Stimulated activated CD4-positive, alpha-beta T cell treated with anti-CD3 and anti-CD28 coated beads, Interleukin-4, amount 100 ng/mL, for 1 hour (primary cell): ENCODE measurements at regions not wholly inside any gene's neighbourhood (a gene's known extent, or its start where the extent isn't known, plus 50 kb on each side); places are given as distances from the start of the nearest gene placed in this dataset.

ENCODE experiments used
- DNase-seq: peaks from one replicate; pipeline ENCODE4 v3.0.0-alpha.2; 2020

DNA sequence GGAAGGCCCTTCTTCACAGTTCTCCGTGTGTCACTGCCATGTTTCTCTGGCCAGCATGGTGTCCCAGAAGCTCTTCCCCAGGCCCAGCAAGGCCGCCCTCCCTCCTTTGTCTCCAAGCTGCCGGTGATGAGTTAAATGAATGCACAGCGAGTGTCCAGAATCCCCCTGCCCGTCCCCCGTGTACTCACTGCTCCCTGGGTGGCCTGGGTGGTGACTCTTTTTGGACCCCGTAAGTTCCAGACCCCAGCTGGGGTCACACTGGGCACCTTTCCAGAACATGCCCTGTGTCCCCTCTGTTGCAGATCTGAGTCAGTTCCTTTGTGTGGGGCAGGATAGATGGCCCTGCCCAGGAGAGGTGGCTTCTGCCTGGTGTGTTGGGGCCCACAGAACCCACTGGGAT is 95.0 kb downstream of the MRPL36 start:
- DNase-seq, result no peak

DNA sequence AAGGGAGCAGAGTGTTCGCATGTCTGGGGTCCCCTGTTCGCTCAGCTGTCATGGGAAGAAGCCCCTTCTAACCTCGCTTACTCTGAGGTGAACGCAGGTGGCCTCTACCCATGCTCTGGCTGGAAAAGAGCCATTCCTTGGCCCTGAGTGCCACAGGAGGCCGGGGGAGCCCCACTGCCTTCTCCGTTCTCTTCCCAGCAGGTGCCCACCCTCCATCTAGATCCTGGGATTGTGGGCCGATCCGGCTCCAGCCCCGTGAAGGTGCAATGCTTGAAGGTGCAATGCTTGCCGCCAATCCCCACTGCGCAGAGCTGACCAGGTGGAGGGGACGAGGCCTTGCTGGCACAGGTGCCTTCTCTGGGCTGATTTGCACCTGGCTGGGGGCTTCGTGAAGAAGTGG is 95.4 kb downstream of the MRPL36 start:
- no peak for DNase-seq

DNA sequence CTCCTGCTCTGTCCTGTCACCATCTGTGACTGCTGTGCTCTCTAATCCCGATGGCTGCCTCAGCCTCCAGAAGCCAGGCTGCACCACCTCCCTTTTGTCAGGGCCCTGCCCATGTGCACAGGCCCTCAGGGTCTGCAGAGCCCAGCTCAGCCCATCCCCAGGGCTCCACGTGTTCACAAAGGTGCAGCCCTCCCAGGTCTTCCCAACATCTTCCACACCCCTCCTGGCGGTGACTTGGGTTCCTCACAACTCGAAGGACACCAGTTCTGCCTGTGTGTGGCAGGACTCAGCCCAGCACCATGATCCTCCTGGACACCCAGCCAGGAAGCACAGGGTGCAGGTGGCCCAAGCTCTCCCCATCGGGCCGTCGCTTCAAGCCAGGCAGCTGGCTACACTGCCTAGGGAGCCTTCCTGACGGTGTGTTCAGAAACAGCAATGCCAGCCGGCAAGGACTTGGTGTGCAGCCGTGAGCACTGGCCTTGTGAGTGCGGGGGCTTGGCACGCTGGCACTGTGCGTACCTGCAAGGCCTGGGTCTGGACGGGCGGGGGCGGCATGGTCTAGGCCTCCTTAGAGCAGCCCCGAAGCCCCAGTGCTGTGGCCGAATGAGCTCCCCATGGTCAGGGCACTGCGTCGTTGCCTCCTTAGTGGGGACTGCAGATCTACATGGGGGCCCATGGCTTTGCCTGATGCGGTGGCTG is 96.1 kb downstream of the MRPL36 start:
- no peak for DNase-seq

DNA sequence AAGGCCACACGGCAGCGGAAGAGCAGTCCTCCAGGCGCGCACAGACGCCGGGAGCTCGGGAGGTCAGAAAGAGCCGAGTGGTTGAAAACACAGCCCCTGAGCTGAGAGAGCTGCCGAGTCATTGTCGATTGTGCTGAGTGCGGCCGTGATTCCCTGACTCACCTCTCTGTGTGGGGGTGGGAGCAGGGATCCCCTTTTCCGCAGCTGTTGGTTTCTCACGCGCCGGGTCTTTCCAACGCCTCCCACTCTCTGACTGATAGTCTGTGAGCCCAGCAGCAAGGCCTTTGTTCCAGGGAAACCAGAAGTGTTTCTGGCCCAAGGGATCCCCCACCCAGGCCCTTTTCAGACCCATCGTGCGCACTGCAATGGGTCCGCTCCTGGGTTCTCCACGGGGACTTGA is 97.3 kb downstream of the MRPL36 start:
- no peak for DNase-seq

DNA sequence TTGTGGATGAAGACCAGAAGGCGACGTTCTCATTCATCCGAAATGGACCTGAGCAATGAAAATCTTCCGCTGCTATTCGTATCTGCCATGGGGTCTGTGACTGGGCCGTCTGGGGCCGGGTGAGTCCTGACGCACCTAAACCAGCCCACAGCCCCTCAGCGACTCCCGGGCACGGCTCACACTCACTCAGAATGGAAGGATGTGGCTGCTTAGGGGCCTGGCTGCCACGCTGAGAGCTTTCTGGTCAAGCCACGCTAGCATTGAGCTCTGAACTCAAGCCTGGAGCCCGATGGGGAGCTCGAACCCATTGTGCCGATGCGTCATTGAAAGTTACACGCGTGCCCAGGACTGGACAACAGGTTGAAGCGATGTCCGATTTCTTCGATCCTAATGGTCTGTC is 97.8 kb downstream of the MRPL36 start:
- DNase-seq, result no peak

DNA sequence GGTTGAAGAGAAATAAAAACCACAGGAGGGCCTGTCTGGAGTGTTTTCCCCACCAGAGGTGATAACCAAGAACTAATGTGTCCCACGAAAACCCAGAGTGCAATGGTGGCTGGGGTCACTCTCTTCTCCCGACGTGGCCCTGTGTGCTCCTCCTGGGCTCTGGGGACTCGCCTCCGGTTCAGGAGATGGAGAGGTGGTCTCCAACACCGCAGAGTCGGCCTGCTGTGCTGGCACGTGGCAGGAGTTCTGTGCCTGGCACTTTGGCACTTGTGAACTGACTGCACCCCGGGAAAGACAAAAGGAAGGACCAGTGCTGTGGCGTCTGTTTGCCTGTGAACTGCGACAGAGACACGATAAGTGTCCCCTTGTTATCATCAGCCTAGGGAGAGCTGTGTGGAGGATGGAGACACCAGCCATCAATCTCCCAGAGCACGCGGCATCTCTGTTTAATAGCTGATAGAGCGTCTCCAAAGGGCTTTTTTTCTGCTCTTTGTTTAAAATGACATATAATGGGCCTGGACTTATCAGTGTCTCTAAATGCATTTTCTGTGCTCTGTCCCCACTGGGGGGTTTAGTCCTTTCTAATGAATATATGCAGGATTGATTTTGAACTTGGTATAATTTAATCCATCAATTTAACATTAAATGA is 98.3 kb downstream of the MRPL36 start:
- DNase-seq, result no peak

DNA sequence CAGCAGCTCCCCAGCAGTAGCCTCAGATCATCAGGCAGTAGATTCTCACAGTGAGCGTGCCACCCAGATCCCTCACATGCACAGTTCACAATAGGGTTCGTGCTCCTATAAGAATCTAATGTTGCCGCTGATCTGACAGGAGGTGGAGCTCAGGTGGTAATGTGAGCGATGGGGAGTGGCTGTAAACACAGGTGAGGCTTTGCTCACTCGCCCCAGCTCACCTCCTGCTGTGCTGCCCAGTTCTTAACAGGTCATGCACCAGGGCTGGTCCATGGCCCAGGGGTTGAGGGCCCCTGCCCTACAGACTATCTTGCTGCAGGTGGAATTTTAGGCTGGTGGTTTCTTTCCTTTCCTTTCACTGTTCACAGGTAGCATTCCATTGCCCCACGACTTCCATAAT is 100.2 kb downstream of the MRPL36 start:
- DNase-seq, result no peak

DNA sequence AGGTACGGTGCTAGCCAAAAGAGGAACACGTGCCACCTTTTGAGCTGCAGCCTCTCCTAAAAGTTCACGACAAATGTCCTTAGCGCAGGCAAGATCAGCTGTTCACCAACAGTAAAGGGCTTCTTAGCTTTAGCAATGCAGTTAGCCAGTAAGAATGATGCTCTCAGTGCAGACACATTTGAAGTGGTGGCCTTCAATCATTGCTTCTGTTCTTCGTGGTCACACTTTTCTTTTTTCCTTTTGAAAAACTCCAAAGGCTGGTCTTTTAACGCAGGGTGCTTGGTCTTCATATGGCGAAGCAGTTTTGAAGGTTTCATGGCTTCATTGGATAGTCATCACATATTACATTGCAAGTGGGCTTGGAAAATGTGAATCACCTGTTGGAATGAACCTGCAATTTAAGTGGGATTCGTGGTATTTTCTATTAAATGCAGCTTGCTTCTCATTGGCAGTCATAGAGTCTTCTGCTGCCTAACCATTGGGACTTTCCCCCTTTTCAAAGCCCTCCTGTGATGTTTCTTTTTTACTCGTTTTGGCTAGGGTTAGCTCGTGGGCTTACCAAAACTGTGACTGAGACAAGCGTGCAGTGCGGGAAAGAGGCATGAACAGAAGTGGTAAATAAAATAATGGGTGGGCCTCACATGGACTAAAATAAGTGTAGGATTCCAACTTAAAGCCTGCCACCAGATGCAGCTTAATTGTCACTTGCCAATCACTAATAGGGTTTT is 100.9 kb downstream of the MRPL36 start:
- no peak for DNase-seq

DNA sequence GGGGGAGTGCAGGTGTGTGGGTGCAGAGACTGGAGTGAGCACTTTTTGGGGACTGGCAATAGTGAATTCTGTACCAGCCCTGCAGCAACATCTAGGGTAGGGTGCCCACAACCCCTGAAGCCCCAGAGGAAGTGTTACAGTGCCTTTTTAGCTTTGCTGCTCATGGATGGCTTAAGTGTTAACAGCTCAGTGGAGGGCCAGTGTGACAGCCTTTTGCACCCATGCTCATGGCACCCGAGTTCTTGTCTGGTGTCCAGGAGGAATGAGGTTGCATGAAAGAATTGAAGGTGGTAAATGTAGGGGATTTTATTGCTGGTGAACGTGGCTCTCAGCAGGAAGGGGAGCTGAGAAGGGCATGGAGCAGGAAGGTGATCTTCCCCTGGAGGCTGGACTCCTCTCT is 107.3 kb downstream of the MRPL36 start:
- DNase-seq, result no peak

DNA sequence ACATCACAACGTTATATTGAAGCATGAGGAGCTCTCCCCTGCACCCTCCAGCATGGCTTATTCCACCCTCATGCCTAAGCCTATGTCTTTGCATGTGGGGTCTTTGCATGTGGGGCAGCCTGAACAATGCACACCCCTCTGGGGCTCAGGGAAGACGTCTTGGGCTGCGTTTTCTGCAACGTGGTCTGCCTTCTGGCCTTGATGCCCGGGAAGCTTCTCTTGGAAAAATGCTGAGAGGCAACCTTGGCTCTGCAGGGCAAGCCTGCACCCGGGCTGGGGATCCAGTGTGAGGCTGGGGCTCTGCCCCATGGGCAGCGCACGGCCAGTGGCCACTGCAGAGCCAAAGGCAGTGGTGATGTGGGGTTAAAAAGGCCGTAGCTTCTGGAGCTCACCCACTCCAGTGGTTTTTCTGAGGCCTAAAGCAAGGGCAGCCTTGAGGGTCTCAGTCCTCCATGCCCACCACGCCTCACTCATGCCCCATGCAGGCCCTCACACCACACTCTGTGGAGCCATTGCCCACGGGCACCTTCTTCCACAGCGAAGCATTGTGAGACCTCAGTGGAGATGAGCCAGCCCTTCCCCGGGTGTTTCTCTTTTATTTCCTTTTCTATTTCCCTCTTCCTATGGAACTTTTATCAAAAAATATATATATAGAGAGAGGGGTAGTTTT is 112.2 kb downstream of the MRPL36 start:
- DNase-seq, result no peak

DNA sequence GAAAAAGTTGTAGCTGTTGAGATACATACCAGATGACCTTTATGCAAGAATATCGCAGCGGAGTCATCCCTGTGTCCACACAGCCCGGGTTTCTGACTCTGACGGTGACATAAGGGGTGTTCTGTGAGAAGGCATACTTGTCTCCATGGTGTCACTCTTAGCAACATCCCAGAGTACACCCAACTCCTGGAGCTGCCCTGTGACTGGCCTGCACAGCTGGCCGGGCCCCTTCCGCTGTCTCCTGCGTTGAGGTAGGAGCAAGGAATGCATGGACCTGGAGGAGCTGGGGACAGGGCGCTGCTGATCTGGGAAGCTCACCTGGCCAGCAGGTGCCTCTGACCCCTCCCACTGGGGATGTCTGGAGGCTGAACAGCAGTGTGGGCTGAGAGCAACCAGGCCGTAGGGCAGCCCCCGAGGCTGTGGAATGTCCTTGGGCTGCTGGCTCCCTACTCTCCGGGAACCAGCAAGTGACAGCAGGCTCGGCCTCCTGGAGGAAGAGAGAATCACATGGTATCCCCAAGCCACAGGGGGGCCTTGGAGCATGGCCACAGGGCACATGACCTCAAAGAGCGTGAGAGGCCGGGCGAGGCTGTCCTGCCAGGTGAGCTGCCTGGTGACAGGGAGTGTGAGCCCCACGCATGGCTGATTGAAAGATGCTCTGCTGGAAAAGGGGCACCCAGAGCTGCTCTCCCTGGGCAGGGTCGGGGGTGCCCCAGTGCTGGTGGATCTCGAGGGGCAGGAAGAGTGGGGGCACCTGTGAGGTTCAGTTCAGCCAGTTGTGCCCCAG is 113.4 kb downstream of the MRPL36 start:
- DNase-seq, result no peak

DNA sequence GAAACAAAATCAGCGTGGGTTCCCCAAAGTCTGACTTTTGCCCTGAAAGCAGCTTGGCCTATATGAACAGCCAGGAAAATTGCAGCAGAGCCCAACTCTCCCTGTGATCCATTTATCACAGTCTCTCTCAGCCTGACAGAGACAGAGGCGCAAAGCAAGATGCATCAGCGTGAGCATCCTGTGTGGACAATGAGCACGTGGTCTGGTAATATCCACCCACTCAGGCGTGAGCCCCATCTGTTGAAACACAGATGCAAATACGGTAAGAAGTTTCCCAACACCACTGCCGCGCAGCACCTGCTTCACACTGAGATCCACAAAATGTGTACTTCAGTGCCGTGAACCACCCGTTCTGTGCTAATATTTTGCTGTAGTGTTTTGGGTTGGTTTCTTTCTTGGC is 114.6 kb downstream of the MRPL36 start:
- no peak for DNase-seq

DNA sequence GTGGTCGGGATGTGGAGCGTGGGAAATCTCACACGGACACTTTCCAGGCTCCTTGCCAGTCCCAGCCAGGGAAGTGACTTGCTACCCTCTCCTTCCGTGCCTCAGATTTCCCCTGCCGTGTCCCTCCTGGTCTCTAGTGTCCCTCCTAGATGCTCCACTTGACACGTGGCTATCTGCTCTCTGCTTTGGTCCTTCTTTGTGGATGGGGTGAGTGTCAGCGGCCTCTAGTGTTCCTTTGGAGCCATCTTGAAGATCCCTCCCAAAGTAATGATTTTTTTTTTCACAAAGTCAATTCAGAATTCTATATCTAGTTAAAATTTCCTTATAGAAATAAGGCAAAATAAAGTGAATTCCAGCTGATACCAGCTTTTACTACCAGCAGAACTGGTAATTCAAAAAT is 117.7 kb downstream of the MRPL36 start:
- no peak for DNase-seq

DNA sequence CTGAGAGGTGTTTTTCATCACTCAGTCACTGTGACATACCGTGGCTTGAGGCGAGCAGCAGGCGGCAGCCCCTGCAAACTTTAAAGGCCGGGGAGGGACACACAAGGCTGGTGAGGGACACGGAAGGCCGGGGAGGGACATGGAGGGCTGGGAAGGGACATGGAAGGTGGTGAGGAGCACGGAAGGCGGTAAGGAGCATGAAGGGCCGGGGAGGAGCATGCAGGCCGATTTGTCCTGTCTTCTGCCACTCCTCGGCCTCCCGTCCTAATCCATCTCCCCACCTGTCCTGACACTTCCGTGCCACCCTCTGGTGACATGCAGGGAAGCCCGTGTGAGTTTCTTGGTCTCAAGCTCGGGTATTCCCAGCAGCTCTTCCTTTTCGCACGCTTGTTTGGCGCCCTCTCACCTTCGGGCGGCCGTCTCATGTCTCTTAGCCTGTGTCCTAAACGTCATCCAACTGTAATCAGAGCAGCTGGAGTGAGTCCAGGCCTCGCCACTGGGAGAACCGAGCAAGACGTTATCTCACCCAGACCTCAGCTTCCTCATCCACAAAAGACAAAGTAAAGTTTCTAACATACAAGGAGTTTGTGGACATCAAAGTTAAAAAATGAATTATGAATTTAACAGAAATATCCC is 126.5 kb downstream of the MRPL36 start:
- no peak for DNase-seq

DNA sequence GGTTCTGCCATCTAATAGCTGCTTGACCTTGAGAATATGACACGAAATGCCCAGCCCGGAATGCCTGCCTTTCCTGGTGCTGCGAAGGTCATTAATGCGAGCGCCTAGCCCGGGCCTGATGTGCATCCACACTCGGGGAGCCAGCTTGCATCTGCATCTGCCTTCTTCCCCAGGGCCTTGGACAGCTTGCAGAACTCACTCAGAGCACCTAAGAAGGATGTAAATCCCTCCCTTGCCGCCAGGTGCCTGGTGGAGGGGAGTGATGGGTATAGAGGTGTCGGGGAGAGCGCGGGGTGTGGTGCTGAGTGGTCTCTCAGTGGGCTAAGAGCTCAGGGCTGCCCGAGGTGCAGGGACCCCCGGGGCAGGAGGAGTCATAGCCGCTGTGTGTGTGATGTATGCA is 127.2 kb downstream of the MRPL36 start:
- no peak for DNase-seq

DNA sequence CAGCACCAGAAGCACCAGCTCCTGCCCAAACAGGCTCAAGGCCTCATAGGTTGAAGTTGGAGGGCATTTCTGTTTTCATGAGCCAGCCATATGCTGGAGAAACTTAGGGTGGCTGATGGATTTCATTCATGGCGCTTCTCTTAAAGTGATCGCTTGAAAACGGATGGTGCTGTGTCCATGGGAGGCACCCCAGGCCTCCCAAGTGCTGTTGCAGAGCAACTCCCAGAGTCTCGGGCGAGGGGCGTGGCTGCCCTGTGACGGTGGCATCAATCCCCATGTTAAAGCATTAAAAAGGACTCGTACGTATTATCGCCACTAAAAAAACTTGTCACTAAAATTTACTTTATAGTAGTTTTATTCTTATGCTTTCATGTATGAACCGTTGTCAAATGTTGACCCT is 128.3 kb downstream of the MRPL36 start:
- DNase-seq, result no peak

DNA sequence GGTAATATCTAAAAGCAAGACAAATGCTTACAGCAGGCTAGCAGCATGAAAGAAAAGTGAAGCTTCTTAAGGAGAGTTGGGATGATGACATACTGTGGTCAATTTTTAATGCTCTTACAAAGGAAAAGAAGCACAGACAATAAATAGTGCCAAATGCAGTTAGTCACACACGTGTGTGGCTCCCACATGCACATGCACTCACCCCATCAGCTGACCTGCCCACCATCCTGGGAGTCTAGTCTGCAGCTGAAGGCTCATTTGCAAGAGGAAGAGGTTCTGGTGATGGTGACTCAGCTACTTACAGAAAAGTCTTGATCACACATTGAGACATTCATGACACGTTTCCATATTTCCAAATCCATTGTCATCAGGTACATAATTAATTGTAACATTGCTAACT is 129.3 kb downstream of the MRPL36 start:
- DNase-seq, result no peak

DNA sequence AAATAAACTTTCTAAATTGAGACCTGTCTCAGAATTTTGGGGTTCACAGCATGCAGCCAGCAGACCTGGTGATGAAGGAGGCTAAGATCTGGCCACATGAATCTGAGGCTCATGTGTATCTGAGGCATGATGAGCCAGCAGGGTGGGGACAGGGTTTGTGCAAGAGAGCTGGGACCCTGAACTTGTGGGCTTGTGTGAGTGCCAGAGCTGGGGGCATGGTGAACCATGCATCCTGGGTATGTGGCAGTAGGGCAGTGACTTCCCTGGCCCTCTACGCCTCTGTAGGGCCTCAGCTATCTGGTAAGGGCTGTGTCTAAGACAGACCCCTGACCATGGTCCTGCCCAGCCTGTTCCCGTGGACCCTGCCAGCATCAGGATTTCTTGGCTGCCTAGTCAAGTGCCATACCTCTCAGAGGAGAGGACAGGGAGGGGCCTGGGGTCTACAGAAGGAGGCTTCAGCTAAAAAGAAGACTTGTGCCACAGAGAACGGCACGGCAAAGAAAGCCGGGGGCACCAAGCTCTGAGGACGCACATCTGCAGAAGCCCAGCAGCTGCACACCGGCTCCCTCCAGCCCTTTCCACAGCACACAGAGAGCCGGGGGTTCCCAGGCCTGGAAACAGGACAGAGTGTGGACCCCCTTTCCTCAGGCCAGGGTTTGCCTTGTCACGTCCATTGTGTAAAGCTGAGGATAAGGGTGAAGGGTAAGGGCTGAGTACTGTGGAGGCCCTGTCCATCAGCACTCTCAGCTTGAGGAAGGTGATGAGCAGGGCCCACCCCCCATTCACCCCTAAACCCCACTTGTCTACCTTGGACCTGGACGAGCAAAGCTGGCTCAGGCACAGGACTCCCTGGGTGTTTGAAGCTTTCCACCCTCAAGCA is 130.1 kb downstream of the MRPL36 start:
- DNase-seq, result no peak

DNA sequence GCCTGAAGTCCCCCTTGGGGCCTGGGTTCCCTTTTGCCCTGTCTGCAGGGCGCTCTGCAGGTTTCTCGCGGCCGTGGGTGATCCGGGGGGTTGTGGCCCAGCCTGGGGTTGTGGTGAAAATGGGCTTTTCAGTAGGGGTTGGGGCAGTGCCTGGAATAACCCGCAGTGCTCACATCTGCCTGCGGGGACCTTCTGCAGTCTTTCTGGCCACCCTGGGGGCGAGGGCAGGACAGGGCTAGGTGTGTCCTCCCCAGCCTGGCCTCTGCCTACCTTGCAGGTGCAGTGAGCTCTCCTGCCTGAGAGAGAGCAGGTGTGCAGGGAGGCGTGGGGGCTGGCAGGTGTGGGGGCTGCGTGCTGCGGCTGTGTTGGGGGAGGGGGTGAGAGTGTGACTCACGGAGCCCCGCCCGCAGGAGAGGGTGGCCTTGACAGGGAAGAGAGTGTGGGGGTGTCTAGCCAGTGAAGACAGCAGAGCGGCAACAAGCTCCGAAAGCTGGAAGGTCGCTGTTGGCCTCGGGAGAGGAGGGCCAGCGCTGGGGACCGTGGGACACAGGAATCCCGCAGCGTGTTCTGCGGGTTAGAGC is 131.4 kb downstream of the MRPL36 start:
- DNase-seq, result peak; percentile 41

DNA sequence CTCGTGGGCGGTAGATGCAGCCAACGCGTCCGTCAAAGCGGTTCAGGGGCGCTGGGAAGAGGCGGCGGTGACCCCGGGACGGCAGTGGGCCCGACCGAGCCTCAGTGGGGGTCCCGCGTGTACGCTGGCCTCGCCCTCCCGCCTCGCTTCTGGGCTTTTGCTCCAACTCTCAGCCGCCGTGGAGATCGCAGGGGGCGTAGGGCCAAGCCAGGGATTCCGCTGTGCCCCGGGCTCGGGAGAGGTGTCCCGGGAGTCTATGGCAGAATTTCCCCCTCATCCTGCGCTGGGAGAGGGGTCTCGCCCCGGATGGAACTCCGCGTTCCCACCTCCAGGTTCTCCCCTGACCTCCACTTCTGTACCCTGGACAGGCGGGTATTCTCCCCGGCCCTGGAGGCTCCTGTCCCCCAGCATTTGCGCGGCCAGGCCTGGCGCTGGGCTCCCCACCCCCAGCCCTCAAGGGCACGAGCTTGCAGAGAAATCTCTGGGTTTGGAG is 131.9 kb downstream of the MRPL36 start:
- DNase-seq, result no peak
